Fibroblast of the aortic adventitia (primary cell): ENCODE measurements at regions not wholly inside any gene's neighbourhood (a gene's known extent, or its start where the extent isn't known, plus 50 kb on each side); places are given as distances from the start of the nearest gene placed in this dataset.

Experiments used
- DNase-seq: peaks from one replicate; pipeline ENCODE4 v3.0.0-alpha.2; 2010; ENCODE audit warnings: low read depth
- H3K4me3 ChIP-seq: 2 replicates; pipeline ENCODE4 v1.5.1; 2011; ENCODE audit warnings: low read depth, mild to moderate bottlenecking, control low read depth, low read length, moderate library complexity
- TF ChIP-seq, protein P1 (sequence below): IDR thresholded peaks from 2 replicates; pipeline ENCODE4 v1.5.1; 2011; ENCODE audit warnings: mild to moderate bottlenecking, low read length, control low read depth, inconsistent platforms; ENCODE audit not compliant: insufficient read depth

DNA sequence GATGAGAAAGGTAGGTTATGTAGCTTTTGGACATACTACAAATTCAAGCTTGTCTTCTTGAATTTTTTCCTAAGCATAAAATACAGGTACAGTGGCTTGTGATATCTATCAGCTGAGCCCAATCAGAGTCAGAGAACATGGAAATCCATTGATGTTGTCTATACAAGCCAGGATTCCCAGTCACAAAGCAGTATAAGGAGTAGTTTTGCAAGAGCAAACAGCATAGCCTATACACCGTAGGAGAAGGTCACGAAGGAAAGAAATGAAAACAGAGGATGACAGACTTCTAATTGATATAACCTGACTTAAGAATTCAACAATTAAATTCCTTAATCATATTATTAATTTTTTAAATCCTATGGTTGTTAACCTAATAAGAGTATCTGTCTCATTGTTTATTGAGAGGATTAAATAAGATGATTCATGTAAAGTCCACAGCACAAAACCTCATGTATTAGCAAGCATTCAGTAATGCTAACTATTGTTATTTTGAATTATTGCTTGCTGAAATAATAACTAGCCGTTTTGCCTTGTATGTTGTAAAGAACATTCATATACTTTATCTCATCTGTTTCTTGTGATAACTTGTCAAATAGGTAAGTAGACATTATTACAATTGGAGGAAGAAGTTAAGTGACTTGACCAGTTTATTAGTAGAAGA, 276.6 kb upstream of the ZPLD1 start:
- TF ChIP-seq, protein P1, sequence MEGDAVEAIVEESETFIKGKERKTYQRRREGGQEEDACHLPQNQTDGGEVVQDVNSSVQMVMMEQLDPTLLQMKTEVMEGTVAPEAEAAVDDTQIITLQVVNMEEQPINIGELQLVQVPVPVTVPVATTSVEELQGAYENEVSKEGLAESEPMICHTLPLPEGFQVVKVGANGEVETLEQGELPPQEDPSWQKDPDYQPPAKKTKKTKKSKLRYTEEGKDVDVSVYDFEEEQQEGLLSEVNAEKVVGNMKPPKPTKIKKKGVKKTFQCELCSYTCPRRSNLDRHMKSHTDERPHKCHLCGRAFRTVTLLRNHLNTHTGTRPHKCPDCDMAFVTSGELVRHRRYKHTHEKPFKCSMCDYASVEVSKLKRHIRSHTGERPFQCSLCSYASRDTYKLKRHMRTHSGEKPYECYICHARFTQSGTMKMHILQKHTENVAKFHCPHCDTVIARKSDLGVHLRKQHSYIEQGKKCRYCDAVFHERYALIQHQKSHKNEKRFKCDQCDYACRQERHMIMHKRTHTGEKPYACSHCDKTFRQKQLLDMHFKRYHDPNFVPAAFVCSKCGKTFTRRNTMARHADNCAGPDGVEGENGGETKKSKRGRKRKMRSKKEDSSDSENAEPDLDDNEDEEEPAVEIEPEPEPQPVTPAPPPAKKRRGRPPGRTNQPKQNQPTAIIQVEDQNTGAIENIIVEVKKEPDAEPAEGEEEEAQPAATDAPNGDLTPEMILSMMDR: no peak
- no peak for DNase-seq
- H3K4me3 ChIP-seq: no peak overlapping the region

DNA sequence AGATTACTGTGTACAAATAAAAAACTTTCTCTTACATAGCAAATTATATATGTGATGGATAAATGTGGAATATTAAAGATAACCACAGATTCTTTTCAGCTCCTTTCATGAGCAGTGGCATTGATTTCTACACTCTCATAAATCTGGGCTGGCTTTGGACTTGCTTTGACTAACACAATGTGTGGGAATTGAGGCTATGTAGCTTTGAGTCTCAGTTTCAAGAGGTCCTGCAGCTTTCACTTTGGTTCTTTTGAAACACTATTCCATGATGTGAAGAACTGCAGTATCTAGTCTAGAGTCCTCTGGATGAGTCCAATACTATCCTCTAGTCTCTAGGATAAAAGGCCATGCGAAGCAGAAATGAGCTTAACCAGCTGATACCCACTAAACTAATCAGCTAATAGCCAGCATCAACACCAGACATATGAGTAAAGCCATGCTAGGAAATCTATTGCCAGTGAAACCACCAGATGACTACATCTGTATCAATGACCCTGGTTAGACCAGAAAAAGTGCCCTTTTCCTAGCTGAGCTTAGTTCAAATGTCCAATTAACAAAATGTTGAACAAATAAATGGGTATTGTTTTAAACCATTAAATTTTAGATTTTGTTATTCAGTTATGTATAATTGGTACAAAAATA, 274.9 kb upstream of the ZPLD1 start:
- no peak overlapping the region for H3K4me3 ChIP-seq
- no peak for DNase-seq
- TF ChIP-seq, protein P1: no peak

DNA sequence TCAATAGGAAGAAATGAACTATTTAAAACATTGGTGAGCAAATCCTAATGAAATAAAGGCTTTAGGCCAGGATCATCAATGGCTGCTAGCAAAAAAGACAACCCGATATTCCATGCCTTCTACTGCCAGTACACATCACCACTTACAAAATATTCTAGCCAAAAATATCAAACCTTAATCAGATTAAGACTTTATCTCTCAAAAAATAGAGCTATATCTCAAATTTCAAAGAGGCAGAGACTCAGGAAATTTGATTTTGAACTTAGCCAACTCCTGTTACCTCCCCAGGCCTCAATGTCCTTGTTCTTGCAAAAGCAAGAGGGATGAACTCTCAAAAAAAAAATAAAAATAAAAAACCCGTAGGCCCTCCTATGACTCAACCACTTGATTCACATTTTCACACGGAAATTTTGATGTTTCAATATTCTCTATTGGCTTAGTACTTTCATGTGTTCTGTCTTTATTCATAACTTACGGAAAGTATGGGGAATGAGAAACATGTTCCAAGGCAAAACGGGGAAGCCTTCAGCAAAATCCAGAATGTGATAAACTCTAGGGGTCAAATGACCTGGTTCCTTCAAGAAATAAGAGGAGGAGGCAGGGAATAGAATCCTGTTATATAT, 273.3 kb upstream of the ZPLD1 start:
- TF ChIP-seq, protein P1: no peak
- DNase-seq: peak; percentile 20

DNA sequence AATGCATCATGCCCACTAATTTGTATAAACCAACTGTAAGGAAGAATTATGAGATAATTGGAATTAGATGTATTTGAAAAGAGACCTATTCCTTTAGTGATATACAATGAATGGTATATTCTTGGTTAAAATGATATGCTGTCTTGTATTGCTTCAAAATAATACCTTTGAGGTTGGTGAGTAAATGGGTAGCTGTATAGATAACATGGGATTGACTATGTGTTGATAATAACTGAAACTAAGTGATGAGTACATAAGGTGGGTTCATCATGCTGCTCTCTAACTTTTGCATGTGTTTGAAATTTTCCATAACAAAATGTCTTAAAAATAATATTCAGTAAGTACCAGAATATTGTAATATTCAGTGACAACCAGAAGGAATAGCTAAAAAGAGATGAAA, 272.6 kb upstream of the ZPLD1 start:
- TF ChIP-seq, protein P1: no peak
- no peak overlapping the region for H3K4me3 ChIP-seq
- DNase-seq: no peak

More for the DNA sequence above, 273.3 kb upstream of the ZPLD1 start:
- H3K4me3 ChIP-seq: no peak overlapping the region

DNA sequence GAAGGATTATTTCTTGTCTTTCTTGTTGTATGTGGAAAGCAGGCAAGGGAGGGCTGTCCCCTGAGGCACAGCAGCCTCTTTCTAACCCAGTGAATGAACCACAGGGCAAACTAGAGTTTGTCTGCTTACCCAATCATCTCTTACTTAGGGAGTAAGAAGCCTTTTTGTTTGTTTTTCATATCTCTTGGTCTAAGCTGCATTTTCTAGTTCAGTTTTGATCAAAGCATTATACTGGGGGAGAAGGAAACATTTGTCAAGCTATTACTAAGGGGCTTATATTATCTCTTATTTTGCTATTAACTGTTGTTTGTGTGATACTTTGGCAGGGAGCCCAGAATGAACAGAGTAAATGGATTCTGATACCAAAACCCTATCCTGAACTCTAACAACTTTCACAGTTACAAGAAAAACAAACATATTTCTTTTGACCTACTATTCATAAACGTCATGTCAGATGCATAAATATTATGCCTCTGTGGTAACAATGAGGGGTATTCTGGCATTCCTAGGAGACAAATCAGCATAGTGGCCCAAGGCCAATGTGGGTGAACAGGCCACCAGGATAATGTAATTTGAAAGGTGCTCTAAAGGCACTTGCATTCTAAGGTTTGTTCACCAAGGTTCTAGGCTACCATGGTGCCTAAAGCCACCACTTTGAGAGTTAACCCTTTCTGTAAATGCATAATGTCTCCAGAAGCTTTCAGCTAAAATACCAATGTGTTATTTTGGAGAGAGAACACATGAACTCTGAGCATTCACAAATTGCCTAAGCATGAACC, 271.6 kb upstream of the ZPLD1 start:
- H3K4me3 ChIP-seq: no peak overlapping the region
- peak; percentile 80 for DNase-seq
- TF ChIP-seq, protein P1: no peak

DNA sequence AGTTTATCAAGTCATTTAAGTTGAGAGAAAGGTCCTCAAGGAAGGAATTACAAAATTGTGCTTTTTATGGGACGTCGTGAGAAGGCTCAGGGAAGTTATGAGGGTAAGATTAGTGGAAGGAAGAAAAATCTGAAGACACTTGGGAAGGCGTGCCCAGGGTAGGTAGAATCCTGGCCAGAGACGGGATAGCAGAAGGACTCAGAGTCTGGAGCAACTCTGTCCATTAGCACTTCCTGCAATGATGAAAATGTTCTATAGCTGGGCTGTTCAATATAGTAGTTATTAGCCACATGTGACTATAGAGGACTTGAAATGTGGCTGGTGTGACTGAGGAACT, 271.0 kb upstream of the ZPLD1 start:
- no peak overlapping the region for H3K4me3 ChIP-seq
- TF ChIP-seq, protein P1: no peak
- no peak for DNase-seq
